Gastroesophageal sphincter (tissue), 4 donors: ENCODE measurements at regions not wholly inside any gene's neighbourhood (a gene's known extent, or its start where the extent isn't known, plus 50 kb on each side); places are given as distances from the start of the nearest gene placed in this dataset.

Source experiments
- ATAC-seq: fragments of 150-250 bp; one replicate; pipeline ENCODE4 v1.9.1; 2016; ENCODE audit warnings: mild to moderate bottlenecking, moderate library complexity
- H3K27ac ChIP-seq, 4 donors: fragments of 200-600 bp; sonication (generic) in 3 of 4; 1 replicate in 3 of 4; 2 replicates in 1 of 4; pipeline ENCODE4 v1.5.1; 2016 to 2019
- H3K27me3 ChIP-seq: fragments of 200-600 bp; sonication (generic); one replicate; pipeline ENCODE4 v1.5.1; 2019
- H3K36me3 ChIP-seq, 2 donors: fragments of 200-600 bp; sonication (generic); one replicate each; pipeline ENCODE4 v1.5.1; 2019; ENCODE audit warnings: control low read depth in 1 of 2
- H3K4me1 ChIP-seq, 3 donors: fragments of 200-600 bp; sonication (generic); 1 replicate in 2 of 3; 2 replicates in 1 of 3; pipeline ENCODE4 v1.5.1; 2016 to 2019; ENCODE audit warnings: control low read depth in 2 of 3
- H3K4me3 ChIP-seq, 2 donors: fragments of 200-600 bp; sonication (generic); one replicate each; pipeline ENCODE4 v1.5.1; 2019; ENCODE audit warnings: mild to moderate bottlenecking in 1 of 2, moderate library complexity in 1 of 2
- H3K9me3 ChIP-seq, 3 donors: fragments of 200-600 bp; sonication (generic); one replicate each; pipeline ENCODE4 v1.5.1; 2017 to 2019; ENCODE audit warnings: control low read depth in 2 of 3
- EP300 ChIP-seq: sonication (generic); formaldehyde crosslinking; IDR thresholded peaks from one replicate; pipeline ENCODE4 v1.6.1; 2017; ENCODE audit warnings: antibody characterized with exemption, mild to moderate bottlenecking
- POLR2A ChIP-seq, 2 donors: fragments of 450-650 bp; IDR thresholded peaks; one replicate each; pipeline ENCODE4 v1.6.1; 2017; ENCODE audit warnings: antibody characterized with exemption in 2 of 2, mild to moderate bottlenecking in 2 of 2, moderate library complexity in 1 of 2
- POLR2AphosphoS5 ChIP-seq: sonication (generic); formaldehyde crosslinking; IDR thresholded peaks from one replicate; pipeline ENCODE4 v1.6.1; 2017; ENCODE audit warnings: antibody characterized with exemption
- WGBS, 2 donors: methylation state at CpG; one replicate each; pipeline ENCODE4 v1.1.5; 2018; ENCODE audit warnings: low coverage in 1 of 2; 5-methylcytosine and 5-hydroxymethylcytosine counted together
- TF ChIP-seq, protein P1 (sequence below), 4 experiments: fragments of 200-600 bp in 2 of 4; fragments of 450-650 bp in 2 of 4; sonication (generic) in 1 of 4; IDR thresholded peaks; one replicate each; pipeline ENCODE4 v1.5.1; 2017 to 2019; ENCODE audit warnings: antibody characterized with exemption in 4 of 4, mild to moderate bottlenecking in 2 of 4, moderate library complexity in 2 of 4

DNA sequence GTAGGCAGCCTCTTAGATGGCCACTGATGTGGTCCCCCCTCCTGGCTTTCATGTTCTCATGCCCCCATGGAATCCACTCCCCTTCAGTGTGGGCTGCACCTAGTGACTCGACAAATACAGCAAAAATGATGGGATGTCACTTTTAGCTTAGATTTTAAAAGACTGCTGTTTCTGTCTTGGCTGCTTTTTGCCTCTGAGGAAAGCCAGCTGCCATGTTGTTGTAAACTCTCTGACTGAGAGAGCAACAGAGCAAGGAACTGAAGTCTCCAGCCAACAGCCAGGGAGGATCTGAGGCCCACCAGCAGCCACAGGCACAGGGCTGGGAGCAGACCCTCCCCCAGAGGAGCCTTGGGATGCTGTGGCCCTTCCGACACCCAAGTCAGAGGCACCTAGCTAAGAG is 60.6 kb upstream of the MARCHF10 start:
- peaks cover 7% of the 10 kb centered on the region for H3K27me3 ChIP-seq
- H3K36me3 ChIP-seq, result no peaks in the 10 kb centered on the region
- H3K4me3 ChIP-seq, result no peak overlapping the region
- TF ChIP-seq POLR2A (IDR thresholded peaks at IDR 0.05) (no peak), EP300 (no peak), POLR2AphosphoS5 (no peak)
- TF ChIP-seq, protein P1, sequence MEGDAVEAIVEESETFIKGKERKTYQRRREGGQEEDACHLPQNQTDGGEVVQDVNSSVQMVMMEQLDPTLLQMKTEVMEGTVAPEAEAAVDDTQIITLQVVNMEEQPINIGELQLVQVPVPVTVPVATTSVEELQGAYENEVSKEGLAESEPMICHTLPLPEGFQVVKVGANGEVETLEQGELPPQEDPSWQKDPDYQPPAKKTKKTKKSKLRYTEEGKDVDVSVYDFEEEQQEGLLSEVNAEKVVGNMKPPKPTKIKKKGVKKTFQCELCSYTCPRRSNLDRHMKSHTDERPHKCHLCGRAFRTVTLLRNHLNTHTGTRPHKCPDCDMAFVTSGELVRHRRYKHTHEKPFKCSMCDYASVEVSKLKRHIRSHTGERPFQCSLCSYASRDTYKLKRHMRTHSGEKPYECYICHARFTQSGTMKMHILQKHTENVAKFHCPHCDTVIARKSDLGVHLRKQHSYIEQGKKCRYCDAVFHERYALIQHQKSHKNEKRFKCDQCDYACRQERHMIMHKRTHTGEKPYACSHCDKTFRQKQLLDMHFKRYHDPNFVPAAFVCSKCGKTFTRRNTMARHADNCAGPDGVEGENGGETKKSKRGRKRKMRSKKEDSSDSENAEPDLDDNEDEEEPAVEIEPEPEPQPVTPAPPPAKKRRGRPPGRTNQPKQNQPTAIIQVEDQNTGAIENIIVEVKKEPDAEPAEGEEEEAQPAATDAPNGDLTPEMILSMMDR (IDR thresholded peaks at IDR 0.05), result no peak
- no peaks in the 10 kb centered on the region for H3K9me3 ChIP-seq
- peaks cover 0 to 8% (median 0%) of the 10 kb centered on the region in 3 donors for H3K4me1 ChIP-seq
- 22% methylated on average over 1 of the region's 2 CpGs; no CpG with 5 or more reads in 1 of the 2 donors for WGBS, 2 donors
- H3K27ac ChIP-seq, result no peak overlapping the region
- no peak for ATAC-seq

DNA sequence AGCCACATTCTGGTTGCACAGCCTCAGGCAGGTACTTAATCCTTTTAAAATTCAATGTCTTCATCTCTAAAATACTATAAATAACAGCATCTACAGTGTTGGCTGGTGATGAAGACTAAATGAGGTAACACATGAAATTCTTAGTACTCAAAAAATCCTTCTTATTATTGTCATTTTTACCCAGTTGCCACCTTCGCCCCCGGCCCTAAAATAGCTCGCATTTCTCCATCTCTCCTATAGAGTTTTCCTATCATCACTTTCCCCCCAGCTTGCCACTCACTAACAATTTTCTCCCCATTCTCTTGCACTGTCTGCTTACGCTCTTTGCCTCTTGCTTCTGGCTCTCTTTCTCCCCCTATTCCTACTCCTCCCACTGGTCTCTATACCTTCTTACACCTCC is 59.9 kb upstream of the MARCHF10 start:
- WGBS, 2 donors, result 93 to 94% methylated on average over 3 to 4 of the region's 4 CpGs
- no peak for ATAC-seq
- H3K4me1 ChIP-seq, result peaks cover 0 to 8% (median 0%) of the 10 kb centered on the region in 3 donors
- no peaks in the 10 kb centered on the region for H3K9me3 ChIP-seq
- H3K4me3 ChIP-seq, result no peak overlapping the region
- H3K36me3 ChIP-seq, result no peaks in the 10 kb centered on the region
- H3K27me3 ChIP-seq, result peaks cover 7% of the 10 kb centered on the region
- no peak overlapping the region for H3K27ac ChIP-seq
- TF ChIP-seq EP300 (no peak), POLR2A (IDR thresholded peaks at IDR 0.05) (no peak), POLR2AphosphoS5 (no peak)
- TF ChIP-seq, protein P1 (IDR thresholded peaks at IDR 0.05), result no peak

DNA sequence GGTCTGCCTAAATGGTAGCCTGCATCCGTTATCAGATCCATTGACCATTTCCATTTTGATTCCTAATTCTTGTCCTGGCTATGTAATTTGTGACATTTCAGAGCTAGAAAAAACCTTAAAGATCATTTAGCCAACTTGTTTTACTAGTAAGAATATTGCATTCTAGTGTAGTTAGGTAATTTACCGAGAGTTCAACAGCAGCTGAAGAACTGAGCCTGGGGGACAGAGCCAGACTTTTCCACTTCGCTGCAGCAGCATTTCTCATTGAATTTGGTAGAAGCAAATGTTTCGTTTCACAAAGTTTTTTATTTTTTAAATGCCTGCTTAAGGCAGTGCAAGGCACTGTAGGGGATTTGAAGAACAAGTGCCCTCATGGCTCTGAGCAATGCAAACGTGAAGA is 59.2 kb upstream of the MARCHF10 start:
- ATAC-seq, result no peak
- H3K4me3 ChIP-seq, result no peak overlapping the region
- H3K27me3 ChIP-seq, result peaks cover 7% of the 10 kb centered on the region
- H3K36me3 ChIP-seq, result no peaks in the 10 kb centered on the region
- TF ChIP-seq POLR2AphosphoS5 (no peak), EP300 (no peak), POLR2A (IDR thresholded peaks at IDR 0.05) (no peak)
- TF ChIP-seq, protein P1 (IDR thresholded peaks at IDR 0.05), result no peak
- H3K27ac ChIP-seq, result no peak overlapping the region
- H3K4me1 ChIP-seq, result peaks cover 0 to 8% (median 0%) of the 10 kb centered on the region in 3 donors
- 61 to 83% methylated on average over 4 to 5 of the region's 5 CpGs for WGBS, 2 donors
- no peaks in the 10 kb centered on the region for H3K9me3 ChIP-seq

DNA sequence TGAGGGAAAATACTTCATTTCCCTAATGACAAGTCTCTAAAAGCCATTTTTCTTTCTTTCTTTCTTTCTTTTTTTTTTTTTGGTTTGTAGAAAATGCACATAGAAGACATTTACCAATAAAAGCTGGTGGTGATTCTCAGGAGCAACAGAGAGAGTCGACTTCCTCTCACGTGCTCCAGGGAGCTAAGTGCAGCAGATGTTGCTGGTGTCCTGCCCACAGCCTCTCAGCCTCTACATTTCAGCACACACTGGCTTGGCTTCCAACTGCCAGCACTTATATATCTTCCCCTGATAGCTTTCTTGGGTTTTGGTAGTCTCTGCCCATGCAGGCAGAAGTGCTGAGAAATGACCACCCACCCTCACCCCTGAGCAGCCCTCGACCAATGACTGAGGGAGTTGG is 58.4 kb upstream of the MARCHF10 start:
- TF ChIP-seq POLR2A (IDR thresholded peaks at IDR 0.05) (no peak), POLR2AphosphoS5 (no peak), EP300 (no peak)
- TF ChIP-seq, protein P1 (IDR thresholded peaks at IDR 0.05), result no peak
- no peaks in the 10 kb centered on the region for H3K36me3 ChIP-seq
- H3K9me3 ChIP-seq, result no peaks in the 10 kb centered on the region
- no peak overlapping the region for H3K4me3 ChIP-seq
- H3K27ac ChIP-seq, result no peak overlapping the region
- H3K4me1 ChIP-seq, result peaks cover 0 to 8% (median 0%) of the 10 kb centered on the region in 3 donors
- H3K27me3 ChIP-seq, result peaks cover 7% of the 10 kb centered on the region
- no peak for ATAC-seq
- WGBS, 2 donors, result 62% methylated on average over 3 of the region's 3 CpGs; no CpG with 5 or more reads in 1 of the 2 donors

DNA sequence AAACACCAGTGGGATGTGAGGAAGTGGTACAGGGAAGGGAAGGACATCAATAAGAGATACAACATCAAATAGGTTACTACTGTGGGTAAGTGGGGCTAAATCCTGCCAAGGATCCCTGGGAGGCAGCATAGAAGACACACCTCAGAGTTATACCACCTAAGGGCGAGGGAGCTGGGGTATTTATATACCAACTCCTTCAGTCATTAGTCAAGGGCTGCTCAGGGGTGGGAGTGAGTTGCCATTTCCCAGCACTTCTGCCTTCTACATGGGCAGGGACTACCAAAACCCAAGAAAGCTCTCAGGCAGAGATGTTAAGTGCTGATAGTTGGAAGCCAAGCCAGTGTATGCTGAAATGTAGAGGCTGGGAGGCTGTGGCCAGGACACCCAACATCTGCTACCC is 57.5 kb upstream of the MARCHF10 start:
- H3K4me3 ChIP-seq, result no peak overlapping the region
- ATAC-seq, result no peak

More for the DNA sequence above, 57.5 kb upstream of the MARCHF10 start:
- Histone ChIP-seq H3K27me3 (peaks cover 7% of the 10 kb centered on the region), H3K4me1 (peaks cover 0 to 6% (median 0%) of the 10 kb centered on the region in 3 donors), H3K9me3 (no peaks in the 10 kb centered on the region), H3K27ac (no peak overlapping the region), H3K36me3 (no peaks in the 10 kb centered on the region)
- WGBS, 2 donors, result 100% methylated on average over 1 of the region's 1 CpG; no CpG with 5 or more reads in 1 of the 2 donors
- TF ChIP-seq, protein P1 (IDR thresholded peaks at IDR 0.05), result no peak
- no peak for TF ChIP-seq EP300
- TF ChIP-seq POLR2A (IDR thresholded peaks at IDR 0.05), result no peak
